ENCODE measurements at regions not wholly inside any gene's neighbourhood (a gene's known extent, or its start where the extent isn't known, plus 50 kb on each side); places are given as distances from the start of the nearest gene placed in this dataset.
"Not testable (repeated sequence)": the region's sequence is repeated elsewhere in the genome, so short reads cannot be mapped to it uniquely, and the experiment has no call there.

GRCh38 chr15:84512324-84512723, 88.5 kb upstream of the ZSCAN2 start:
- H3K4me1 ChIP-seq (replicated peaks in 1 of 4; ENCODE audit: control insufficient read depth in 3 of 4, insufficient read depth in 4 of 4, low read length in 3 of 4); H4K20me1 ChIP-seq (replicated peaks in 1 of 2; ENCODE audit: control insufficient read depth in 1 of 2, insufficient read depth in 2 of 2, low read length in 2 of 2); H3K23me2 ChIP-seq (ENCODE audit: low read depth, low read length); DNase-seq (ENCODE audit: low read depth in 1 of 2, low spot score in 2 of 2); FAIRE-seq; H2AFZ ChIP-seq (ENCODE audit: low read length); H3K4ac ChIP-seq (replicated peaks; ENCODE audit: insufficient read length, low read depth, low read length); H2BK12ac ChIP-seq (ENCODE audit: low read depth, low read length); H3K14ac ChIP-seq (ENCODE audit: insufficient read length); H2BK120ac ChIP-seq (replicated peaks; ENCODE audit: low read depth, low read length); H3K36me3 ChIP-seq (ENCODE audit: control insufficient read depth in 2 of 4, insufficient read depth in 4 of 4, low read length in 3 of 4); H2BK20ac ChIP-seq (ENCODE audit: low read length); POLR2A ChIA-PET (ENCODE audit: partially characterized antibody); H4K91ac ChIP-seq (replicated peaks; ENCODE audit: insufficient read length, low read length); H3K4me3 ChIP-seq (ENCODE audit: extremely low read depth in 1 of 4, insufficient read depth in 2 of 4, low read depth in 3 of 4, low read length in 4 of 4); H3K79me1 ChIP-seq (ENCODE audit: low read depth, low read length); H4K8ac ChIP-seq (ENCODE audit: extremely low read depth, insufficient read depth, low read length); H3K18ac ChIP-seq (ENCODE audit: extremely low read depth, low read length); H3K27me3 ChIP-seq (replicated peaks in 1 of 4; ENCODE audit: control insufficient read depth in 3 of 4, extremely low read depth in 1 of 4, insufficient read depth in 3 of 4, low read length in 3 of 4); H3K23ac ChIP-seq (ENCODE audit: insufficient read length); H3K56ac ChIP-seq (replicated peaks; ENCODE audit: insufficient read length, low read depth, low read length); H2BK5ac ChIP-seq (ENCODE audit: low read depth, low read length); H4K5ac ChIP-seq (ENCODE audit: insufficient read length, low read depth, low read length); H3K9ac ChIP-seq (replicated peaks in 1 of 4; ENCODE audit: extremely low read depth in 1 of 4, low read depth in 3 of 4, low read length in 3 of 4); H3K27ac ChIP-seq (ENCODE audit: low read depth, low read length); H3K9me3 ChIP-seq (ENCODE audit: insufficient read depth in 2 of 2, low read depth in 1 of 2, low read length in 1 of 2); H3K4me2 ChIP-seq (ENCODE audit: insufficient read depth in 1 of 2, low read depth in 2 of 2, low read length in 2 of 2); H2BK15ac ChIP-seq (ENCODE audit: low read length); H3K79me2 ChIP-seq (ENCODE audit: control insufficient read depth in 1 of 2, insufficient read depth in 2 of 2, low read length in 2 of 2); H2AK5ac ChIP-seq (ENCODE audit: low read depth, low read length); CTCF ChIA-PET (ENCODE audit: partially characterized antibody): not testable (repeated sequence)
- WGBS, 2 experiments (ENCODE audit: extremely low coverage in 1 of 2, insufficient coverage in 1 of 2, insufficient read length in 1 of 2, insufficient replicate concordance in 2 of 2, low coverage in 1 of 2, low lambda C conversion rate in 2 of 2, missing lambda C conversion rate in 1 of 2), result 84% methylated on average over 4 of the region's 9 CpGs; no CpG with 5 or more reads in 1 of the 2 experiments

GRCh38 chr15:84516773-84517172, 84.0 kb upstream of the ZSCAN2 start:
- H3K79me2 ChIP-seq (ENCODE audit: control insufficient read depth in 1 of 2, insufficient read depth in 2 of 2, low read length in 2 of 2); H3K4me1 ChIP-seq (replicated peaks in 1 of 4; ENCODE audit: control insufficient read depth in 3 of 4, insufficient read depth in 4 of 4, low read length in 3 of 4); H2BK20ac ChIP-seq (ENCODE audit: low read length); H3K27ac ChIP-seq (ENCODE audit: low read depth, low read length); H3K9me3 ChIP-seq (ENCODE audit: insufficient read depth in 2 of 2, low read depth in 1 of 2, low read length in 1 of 2); H3K18ac ChIP-seq (ENCODE audit: extremely low read depth, low read length); H2BK120ac ChIP-seq (replicated peaks; ENCODE audit: low read depth, low read length); H2BK5ac ChIP-seq (ENCODE audit: low read depth, low read length); H3K23ac ChIP-seq (ENCODE audit: insufficient read length); H4K5ac ChIP-seq (ENCODE audit: insufficient read length, low read depth, low read length); H4K20me1 ChIP-seq (replicated peaks in 1 of 2; ENCODE audit: control insufficient read depth in 1 of 2, insufficient read depth in 2 of 2, low read length in 2 of 2); H3K9ac ChIP-seq (replicated peaks in 1 of 4; ENCODE audit: extremely low read depth in 1 of 4, low read depth in 3 of 4, low read length in 3 of 4); H3K14ac ChIP-seq (ENCODE audit: insufficient read length); H3K56ac ChIP-seq (replicated peaks; ENCODE audit: insufficient read length, low read depth, low read length); CTCF ChIA-PET (ENCODE audit: partially characterized antibody); H4K91ac ChIP-seq (replicated peaks; ENCODE audit: insufficient read length, low read length); H3K79me1 ChIP-seq (ENCODE audit: low read depth, low read length); H3K4me3 ChIP-seq (ENCODE audit: extremely low read depth in 1 of 4, insufficient read depth in 2 of 4, low read depth in 3 of 4, low read length in 4 of 4); H2BK12ac ChIP-seq (ENCODE audit: low read depth, low read length); H2AK5ac ChIP-seq (ENCODE audit: low read depth, low read length); H3K36me3 ChIP-seq (ENCODE audit: control insufficient read depth in 2 of 4, insufficient read depth in 4 of 4, low read length in 3 of 4); H3K4ac ChIP-seq (replicated peaks; ENCODE audit: insufficient read length, low read depth, low read length); H3K27me3 ChIP-seq (replicated peaks in 1 of 4; ENCODE audit: control insufficient read depth in 3 of 4, extremely low read depth in 1 of 4, insufficient read depth in 3 of 4, low read length in 3 of 4); FAIRE-seq; H2AFZ ChIP-seq (ENCODE audit: low read length); H3K23me2 ChIP-seq (ENCODE audit: low read depth, low read length); H3K4me2 ChIP-seq (ENCODE audit: insufficient read depth in 1 of 2, low read depth in 2 of 2, low read length in 2 of 2); H2BK15ac ChIP-seq (ENCODE audit: low read length); H4K8ac ChIP-seq (ENCODE audit: extremely low read depth, insufficient read depth, low read length): not testable (repeated sequence)
- WGBS, 2 experiments (ENCODE audit: extremely low coverage in 1 of 2, insufficient coverage in 1 of 2, insufficient read length in 1 of 2, insufficient replicate concordance in 2 of 2, low coverage in 1 of 2, low lambda C conversion rate in 2 of 2, missing lambda C conversion rate in 1 of 2), result 80% methylated on average over 5 of the region's 6 CpGs; no CpG with 5 or more reads in 1 of the 2 experiments
- POLR2A ChIA-PET (ENCODE audit: partially characterized antibody), result interaction anchor here (0.6 kb wide), 1 partner anchor 1834 kb away, joined by 3 read pairs; no protein-coding TSS in a partner anchor
- peak in 1 of 2 experiments; percentile 61 for DNase-seq (ENCODE audit: low read depth in 1 of 2, low spot score in 2 of 2)

Data from H1 (cell line).